HG03064 (cell line): ENCODE measurements at regions not wholly inside any gene's neighbourhood (a gene's known extent, or its start where the extent isn't known, plus 50 kb on each side); places are given as distances from the start of the nearest gene placed in this dataset.
"Not testable (repeated sequence)": the region's sequence is repeated elsewhere in the genome, so short reads cannot be mapped to it uniquely, and the experiment has no call there.

ENCODE experiments used
- ATAC-seq: cut with Tn5 transposase; IDR thresholded peaks from one replicate; pipeline ENCODE4 v1.9.1; 2021; ENCODE audit warnings: low read depth; ENCODE audit not compliant: unreplicated experiment

GRCh38 chr13:33410619-33411018 is 125.1 kb upstream of the STARD13 start:
- no peak for ATAC-seq

GRCh38 chr13:33411312-33411711 is 125.8 kb upstream of the STARD13 start:
- ATAC-seq = no peak

DNA sequence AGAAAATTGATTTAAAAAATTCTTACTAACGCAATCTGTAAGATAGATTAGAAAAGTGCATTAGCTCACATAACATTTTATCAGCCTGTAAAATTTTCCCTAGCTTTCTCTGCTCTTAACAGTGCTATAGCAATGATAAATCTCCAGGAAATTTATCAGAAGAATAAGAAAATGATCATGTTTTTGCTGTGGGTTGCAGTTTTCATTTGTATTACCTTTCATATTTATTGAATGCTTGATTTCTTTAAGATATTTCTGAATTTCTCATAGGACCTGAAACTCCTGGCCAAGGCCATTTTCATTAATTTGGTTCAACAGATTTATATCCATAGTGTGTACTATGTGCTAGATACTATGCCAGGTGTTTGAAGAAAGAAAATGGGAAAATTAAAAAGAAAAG is 130.3 kb upstream of the STARD13 start:
- ATAC-seq = no peak

DNA sequence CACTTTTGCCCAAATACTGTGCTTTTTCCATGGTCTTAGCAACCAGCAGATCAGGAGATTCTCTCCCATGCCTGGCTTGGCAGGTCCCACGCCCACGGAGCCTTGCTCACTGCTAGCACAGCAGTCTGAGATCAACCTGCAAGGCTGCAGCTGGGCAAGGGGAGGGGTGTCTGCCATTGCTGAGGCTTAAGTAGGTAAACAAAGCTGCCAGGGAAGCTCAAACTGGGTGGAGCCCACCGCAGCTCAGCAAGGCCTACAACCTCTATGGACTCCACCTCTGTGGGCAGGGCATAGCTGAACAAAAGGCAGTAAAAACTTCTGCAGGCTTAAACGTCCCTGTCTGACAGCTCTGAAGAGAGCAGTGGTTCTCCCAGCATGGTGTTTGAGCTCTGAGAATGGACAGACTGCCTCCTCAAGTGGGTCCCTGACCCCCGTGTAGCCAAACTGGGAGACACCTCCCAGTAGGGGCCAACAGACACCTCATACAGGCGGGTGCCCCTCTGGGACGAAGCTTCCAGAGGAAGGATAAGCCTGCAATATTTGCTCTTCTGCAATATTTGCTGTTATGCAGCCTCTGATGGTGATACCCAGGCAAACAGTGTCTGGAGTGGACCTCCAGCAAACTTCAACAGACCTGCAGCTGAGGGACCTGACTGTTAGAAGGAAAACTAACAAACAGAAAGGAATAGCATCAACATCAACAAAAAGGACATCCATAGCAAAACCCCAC is 132.8 kb upstream of the STARD13 start:
- ATAC-seq = not testable (repeated sequence)

- ATAC-seq = not testable (repeated sequence)
These were observed 134.6 kb upstream of the STARD13 start for GRCh38 chr13:33420117-33420516.

- no peak for ATAC-seq
These were observed 140.6 kb upstream of the STARD13 start for GRCh38 chr13:33426131-33426530.

DNA sequence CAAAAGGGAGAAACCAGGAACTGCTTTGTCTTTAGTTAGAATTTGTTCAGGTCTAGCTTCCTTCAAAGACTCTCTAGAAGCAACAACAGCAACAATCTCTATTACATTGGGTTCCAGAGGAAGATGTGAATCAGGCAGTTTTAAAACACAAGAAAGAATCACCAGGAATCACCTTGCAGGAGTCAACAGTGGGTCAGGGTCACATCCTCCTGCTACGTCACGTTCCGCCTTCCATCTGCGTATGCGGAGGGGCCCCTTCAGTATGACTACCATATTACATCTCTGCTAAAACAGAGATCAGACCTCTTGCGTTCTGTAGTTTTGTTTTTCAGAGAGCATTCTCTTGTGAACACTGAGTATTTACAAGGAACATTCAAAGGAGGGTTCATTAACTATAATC is 147.8 kb upstream of the STARD13 start:
- ATAC-seq = no peak

DNA sequence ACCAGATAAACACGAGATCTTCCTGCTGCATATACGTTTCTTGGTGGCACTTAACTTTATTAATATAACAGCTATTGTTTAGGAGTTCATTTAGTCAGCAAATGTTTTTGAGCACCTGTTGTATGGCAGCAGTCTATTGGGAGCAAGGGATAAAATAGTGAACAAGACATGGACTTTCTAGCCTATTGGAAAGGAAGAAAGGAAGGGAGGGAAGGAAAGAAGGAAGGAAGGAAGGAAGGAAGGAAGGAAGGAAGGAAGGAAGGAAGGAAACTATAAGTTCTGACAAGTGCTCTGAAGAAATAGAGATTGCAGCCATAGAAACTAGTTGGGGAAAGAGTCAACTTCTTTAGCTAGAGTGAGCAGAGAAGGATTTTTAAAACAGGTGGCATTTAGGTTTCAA is 149.1 kb upstream of the STARD13 start:
- no peak for ATAC-seq

DNA sequence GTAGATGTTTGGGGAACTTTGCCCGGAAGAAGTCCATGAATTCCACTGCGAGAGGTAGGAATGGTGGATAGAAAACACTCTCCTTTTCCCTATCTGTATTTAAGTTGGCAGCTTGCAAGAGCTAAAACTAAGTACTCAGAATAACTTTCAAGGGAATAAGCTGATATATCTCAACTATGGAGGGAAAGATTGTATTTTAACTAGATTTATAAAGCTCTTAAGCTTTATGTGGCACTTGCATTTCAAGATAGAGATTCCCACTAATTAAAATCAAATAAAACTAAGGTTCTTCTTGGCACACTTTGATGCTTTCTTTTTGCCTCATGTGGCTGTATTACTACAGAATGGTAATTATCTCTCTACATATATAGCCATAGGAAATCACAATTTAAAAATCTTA is 149.7 kb upstream of the STARD13 start:
- no peak for ATAC-seq

GRCh38 chr13:33438918-33439317 is 153.4 kb upstream of the STARD13 start:
- ATAC-seq = no peak

- ATAC-seq = no peak
These were observed 155.5 kb upstream of the STARD13 start for GRCh38 chr13:33441015-33441414.

DNA sequence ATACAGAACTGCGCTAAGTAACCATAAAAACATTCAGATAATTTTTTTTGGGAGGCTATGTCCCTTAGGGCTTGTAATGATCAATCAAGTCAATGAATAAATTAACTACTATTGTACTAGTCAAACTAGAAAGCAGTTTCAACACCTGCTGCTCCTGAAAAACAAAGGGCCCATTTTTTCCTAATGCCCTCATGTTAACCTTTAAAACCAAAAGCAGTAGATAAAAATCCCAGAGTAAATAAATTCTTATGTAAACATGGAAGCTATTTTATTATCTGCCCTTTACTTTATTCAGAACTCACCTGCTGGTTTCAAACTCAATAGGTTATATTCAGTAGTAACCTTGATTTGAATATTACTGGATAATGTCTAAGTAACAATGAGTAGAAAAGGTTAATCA is 159.5 kb upstream of the STARD13 start:
- no peak for ATAC-seq

GRCh38 chr13:33445476-33445875 is 159.9 kb upstream of the STARD13 start:
- ATAC-seq = no peak

DNA sequence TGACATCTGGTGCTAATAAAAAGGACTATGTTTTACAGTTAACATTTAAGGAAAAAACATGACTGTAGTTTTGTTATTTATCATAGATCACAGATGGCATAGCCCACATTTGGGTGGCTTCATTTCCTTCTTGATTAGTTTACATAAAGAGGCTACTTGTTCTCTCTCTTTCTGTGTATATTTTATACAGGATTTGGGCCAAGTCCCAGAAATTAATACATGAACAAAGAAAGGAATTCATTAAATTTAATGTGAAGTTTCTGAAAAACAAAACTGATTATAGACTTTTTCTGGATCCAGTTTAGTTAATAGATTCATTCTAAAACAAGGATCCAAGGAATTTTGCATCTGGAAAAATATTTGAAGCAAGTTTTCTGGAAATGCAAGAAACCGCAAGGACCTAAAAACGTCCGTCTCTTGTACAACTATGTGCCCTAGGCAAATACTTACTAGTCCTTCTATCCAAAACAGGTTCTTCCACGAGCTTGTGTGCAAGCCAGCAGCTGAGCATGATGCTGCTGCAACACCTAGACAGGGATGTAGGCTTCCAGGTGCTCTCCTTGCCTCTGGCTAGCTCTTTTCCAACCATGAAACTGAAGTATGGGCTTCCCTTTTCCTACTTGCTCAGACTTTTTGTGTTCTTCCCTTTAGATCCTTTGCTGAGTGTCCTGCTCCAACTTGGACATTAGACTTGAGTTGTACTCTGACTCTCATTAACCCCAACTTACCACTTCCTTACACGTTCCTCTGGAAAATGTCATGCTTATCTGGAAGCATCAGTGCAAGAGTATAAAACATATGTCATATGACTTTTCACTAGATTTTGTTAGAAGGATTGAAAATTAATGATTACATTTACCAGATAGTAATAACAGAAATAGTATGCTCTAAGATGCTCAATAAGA is 161.5 kb upstream of the STARD13 start:
- no peak for ATAC-seq

- no peak for ATAC-seq
These were observed 163.3 kb upstream of the STARD13 start for GRCh38 chr13:33448889-33449288.

DNA sequence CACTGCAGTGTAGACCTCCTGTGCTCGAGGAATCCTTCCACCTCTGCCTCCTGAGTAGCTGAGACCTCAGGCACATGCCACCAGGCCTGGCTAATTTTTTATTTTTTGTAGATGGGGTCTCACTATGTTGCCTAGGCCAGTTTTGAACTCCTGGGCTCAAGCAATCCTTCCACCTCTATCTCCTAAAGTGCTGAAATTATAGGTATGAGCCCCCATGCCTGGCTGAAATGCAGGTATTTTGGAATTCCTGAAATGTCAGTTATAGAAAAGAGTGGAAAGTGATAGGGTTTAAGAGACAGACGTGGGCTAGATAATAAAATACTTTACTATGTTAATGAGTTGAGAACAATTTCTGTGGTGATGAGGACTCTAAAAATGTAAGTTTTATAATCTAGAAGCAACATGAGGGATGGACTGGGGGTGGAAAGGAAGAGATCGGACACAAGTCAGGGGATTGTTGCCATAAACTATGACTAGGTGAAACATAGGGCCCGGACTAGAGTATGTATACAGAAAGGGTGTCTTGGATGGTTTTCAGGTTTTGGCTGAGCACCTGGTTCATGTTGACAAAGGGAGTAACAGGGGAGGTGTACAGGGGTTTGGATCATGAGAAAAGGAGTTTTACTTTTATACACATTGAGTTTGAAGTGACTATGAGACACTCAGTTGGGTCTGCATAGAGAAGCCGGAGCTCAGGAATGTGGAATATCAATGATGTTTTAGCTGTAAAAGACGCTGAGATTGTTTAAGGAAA is 165.6 kb upstream of the STARD13 start:
- no peak for ATAC-seq

DNA sequence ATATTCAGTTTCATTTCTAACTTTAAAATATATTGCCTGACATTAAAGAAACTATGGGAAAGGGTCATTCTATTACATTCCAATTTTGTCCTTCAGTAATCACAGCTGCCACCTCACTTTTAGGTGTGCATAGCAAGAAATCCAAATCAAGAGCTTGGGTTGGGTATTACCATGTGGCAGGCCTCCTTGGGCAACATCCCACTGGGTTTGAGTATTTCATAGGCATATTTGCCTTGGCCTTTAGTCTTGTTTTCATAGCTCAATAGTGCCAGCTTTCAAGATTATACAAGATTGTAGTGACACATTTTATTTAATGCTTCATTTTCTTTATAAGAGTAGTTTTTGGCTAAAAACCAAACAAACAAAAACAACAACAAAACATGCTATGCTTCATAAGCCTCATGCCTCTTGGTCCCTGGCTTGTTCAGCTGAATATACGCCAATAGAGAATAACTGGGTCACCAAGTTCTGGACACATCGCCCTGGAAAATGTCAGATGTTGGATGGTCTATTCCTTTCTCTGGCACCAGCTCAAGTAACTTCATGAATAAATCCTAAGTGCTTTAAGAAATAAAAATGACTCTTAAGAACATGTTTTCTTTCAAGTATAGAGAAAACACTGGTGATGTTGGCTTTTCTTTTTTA is 167.4 kb upstream of the STARD13 start:
- no peak for ATAC-seq

- no peak for ATAC-seq
These were observed 168.4 kb upstream of the STARD13 start for GRCh38 chr13:33453936-33454335.

- ATAC-seq = no peak
These were observed 169.5 kb upstream of the STARD13 start for GRCh38 chr13:33454844-33455705.

GRCh38 chr13:33459702-33460101 is 174.1 kb upstream of the STARD13 start:
- no peak for ATAC-seq
